DOHH2 (cell line): ENCODE measurements at regions not wholly inside any gene's neighbourhood (a gene's known extent, or its start where the extent isn't known, plus 50 kb on each side); places are given as distances from the start of the nearest gene placed in this dataset.

Experiments used
- EZH2phosphoT487 ChIP-seq: fragments of 200-600 bp; sonication (generic); IDR thresholded peaks from 2 replicates; pipeline ENCODE4 v1.6.1; 2017; ENCODE audit warnings: borderline replicate concordance, mild to moderate bottlenecking, antibody characterized with exemption, low read length, moderate library complexity, mixed read lengths
- TF ChIP-seq, protein P1 (sequence below): fragments of 200-600 bp; sonication (generic); IDR thresholded peaks from one replicate; pipeline ENCODE4 v1.5.1; 2014; ENCODE audit warnings: antibody characterized with exemption, mild to moderate bottlenecking, low read depth, low read length; ENCODE audit not compliant: poor library complexity, severe bottlenecking

DNA sequence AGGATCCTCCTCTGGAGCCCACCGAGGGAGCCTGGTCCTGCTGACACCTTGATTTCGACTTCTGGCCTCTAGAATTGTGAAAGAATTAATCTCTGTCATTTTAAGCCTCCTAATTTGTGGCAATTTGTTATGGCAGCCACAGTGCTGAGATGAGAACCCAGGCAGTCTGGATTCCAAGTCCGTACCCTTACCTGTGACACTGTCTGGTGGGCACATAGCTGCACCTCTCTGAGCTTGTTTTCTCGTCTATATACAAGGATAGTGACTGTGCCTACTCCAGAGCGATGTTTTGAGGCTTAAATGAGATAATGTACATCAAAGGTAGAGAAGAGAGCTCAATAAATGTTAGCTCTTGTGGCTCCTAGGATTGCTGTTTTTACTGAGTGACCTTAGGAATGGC is 128.4 kb upstream of the MPHOSPH6 start:
- TF ChIP-seq, protein P1, sequence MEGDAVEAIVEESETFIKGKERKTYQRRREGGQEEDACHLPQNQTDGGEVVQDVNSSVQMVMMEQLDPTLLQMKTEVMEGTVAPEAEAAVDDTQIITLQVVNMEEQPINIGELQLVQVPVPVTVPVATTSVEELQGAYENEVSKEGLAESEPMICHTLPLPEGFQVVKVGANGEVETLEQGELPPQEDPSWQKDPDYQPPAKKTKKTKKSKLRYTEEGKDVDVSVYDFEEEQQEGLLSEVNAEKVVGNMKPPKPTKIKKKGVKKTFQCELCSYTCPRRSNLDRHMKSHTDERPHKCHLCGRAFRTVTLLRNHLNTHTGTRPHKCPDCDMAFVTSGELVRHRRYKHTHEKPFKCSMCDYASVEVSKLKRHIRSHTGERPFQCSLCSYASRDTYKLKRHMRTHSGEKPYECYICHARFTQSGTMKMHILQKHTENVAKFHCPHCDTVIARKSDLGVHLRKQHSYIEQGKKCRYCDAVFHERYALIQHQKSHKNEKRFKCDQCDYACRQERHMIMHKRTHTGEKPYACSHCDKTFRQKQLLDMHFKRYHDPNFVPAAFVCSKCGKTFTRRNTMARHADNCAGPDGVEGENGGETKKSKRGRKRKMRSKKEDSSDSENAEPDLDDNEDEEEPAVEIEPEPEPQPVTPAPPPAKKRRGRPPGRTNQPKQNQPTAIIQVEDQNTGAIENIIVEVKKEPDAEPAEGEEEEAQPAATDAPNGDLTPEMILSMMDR: no peak
- TF ChIP-seq EZH2phosphoT487: no peak
